ENCODE measurements at regions not wholly inside any gene's neighbourhood (a gene's known extent, or its start where the extent isn't known, plus 50 kb on each side); places are given as distances from the start of the nearest gene placed in this dataset.
"Not testable (repeated sequence)": the region's sequence is repeated elsewhere in the genome, so short reads cannot be mapped to it uniquely, and the experiment has no call there.

DNA sequence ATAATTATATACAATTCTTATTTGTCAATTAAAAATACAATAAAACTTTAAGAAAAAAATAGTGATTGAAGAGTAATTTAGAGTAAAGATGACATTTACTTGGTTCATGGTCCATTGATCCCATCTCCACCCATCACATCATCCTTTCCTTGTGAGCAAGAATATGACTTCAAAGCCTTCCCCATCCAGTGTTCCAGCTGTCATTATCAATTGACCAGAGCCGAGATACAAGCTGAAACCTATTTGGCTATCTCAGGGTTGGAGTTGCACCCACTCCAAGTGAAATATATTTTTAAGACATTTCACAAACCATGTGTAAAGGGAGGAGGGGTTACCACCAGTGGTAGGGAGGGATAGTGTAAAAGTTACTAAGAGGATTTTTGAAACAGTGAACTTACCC lies 428.9 kb upstream of the C1orf87 start:
- no peak overlapping the region for H3K27ac Mint-ChIP-seq
- no peak for DNase-seq
- no peaks in the 10 kb centered on the region for H3K9me3 ChIP-seq (ENCODE audit: control insufficient read depth, low read length)
- TF ChIP-seq, protein P1, sequence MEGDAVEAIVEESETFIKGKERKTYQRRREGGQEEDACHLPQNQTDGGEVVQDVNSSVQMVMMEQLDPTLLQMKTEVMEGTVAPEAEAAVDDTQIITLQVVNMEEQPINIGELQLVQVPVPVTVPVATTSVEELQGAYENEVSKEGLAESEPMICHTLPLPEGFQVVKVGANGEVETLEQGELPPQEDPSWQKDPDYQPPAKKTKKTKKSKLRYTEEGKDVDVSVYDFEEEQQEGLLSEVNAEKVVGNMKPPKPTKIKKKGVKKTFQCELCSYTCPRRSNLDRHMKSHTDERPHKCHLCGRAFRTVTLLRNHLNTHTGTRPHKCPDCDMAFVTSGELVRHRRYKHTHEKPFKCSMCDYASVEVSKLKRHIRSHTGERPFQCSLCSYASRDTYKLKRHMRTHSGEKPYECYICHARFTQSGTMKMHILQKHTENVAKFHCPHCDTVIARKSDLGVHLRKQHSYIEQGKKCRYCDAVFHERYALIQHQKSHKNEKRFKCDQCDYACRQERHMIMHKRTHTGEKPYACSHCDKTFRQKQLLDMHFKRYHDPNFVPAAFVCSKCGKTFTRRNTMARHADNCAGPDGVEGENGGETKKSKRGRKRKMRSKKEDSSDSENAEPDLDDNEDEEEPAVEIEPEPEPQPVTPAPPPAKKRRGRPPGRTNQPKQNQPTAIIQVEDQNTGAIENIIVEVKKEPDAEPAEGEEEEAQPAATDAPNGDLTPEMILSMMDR (conservative IDR thresholded peaks at IDR 0.05) = no peak
- 88% methylated on average over 1 of the region's 1 CpG; no CpG with 5 or more reads in 1 of the 2 experiments for WGBS, 2 experiments (ENCODE audit: insufficient coverage in 1 of 2, insufficient read length in 1 of 2)
- H3K9ac ChIP-seq (ENCODE audit: extremely low read depth, low read length, poor library complexity, severe bottlenecking) = no peak overlapping the region
- no peaks in the 10 kb centered on the region for H3K4me1 ChIP-seq (ENCODE audit: control insufficient read depth, insufficient read depth, low read length)
- no peak overlapping the region for H3K4me3 ChIP-seq (ENCODE audit: low read length)
- H3K4me3 Mint-ChIP-seq = no peak overlapping the region
- H3K27ac ChIP-seq (ENCODE audit: low read depth, low read length) = no peak overlapping the region
- peaks cover 6% of the 10 kb centered on the region for H3K9me3 Mint-ChIP-seq
- H3K4me1 Mint-ChIP-seq = peaks cover 3% of the 10 kb centered on the region
- no peaks in the 10 kb centered on the region for H3K36me3 ChIP-seq (ENCODE audit: control insufficient read depth, insufficient read depth, low read length)
- H3K27me3 Mint-ChIP-seq (ENCODE audit: insufficient read depth) = no peaks in the 10 kb centered on the region
- H3K27me3 ChIP-seq (ENCODE audit: control insufficient read depth, insufficient read depth, low read length, poor library complexity, severe bottlenecking) = no peaks in the 10 kb centered on the region
- no peaks in the 10 kb centered on the region for H3K36me3 Mint-ChIP-seq (ENCODE audit: low read depth)

DNA sequence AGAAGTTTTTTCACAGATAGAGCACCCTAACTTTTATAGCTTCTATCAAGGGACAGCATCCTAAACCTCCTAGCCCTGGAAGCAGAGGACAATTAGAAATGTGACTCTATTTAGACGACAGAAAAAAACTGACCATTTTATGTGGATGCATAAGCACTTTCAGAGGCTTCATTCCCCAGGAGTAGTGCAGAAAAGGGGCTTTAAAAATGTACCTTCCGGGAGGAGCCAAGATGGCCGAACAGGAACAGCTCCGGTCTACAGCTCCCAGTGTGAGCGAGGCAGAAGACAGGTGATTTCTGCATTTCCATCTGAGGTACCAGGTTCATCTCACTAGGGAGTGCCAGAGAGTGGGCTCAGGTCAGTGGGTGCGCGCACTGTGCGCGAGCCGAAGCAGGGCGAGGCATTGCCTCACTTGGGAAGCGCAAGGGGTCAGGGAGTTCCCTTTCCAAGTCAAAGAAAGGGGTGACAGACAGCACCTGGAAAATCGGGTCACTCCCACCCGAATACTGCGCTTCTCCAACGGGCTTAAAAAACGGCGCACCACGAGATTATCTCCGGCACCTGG lies 416.4 kb upstream of the C1orf87 start:
- not testable (repeated sequence) for H3K4me1 Mint-ChIP-seq; H3K9me3 ChIP-seq (ENCODE audit: control insufficient read depth, low read length); H3K36me3 ChIP-seq (ENCODE audit: control insufficient read depth, insufficient read depth, low read length); H3K4me1 ChIP-seq (ENCODE audit: control insufficient read depth, insufficient read depth, low read length); H3K27me3 Mint-ChIP-seq (ENCODE audit: insufficient read depth); H3K27ac ChIP-seq (ENCODE audit: low read depth, low read length); H3K27me3 ChIP-seq (ENCODE audit: control insufficient read depth, insufficient read depth, low read length, poor library complexity, severe bottlenecking); H3K9ac ChIP-seq (ENCODE audit: extremely low read depth, low read length, poor library complexity, severe bottlenecking); H3K36me3 Mint-ChIP-seq (ENCODE audit: low read depth)
- DNase-seq = peak; percentile 49
- H3K4me3 Mint-ChIP-seq = peak overlapping the region; percentile 61
- H3K27ac Mint-ChIP-seq = peak overlapping the region; percentile 94
- H3K4me3 ChIP-seq (ENCODE audit: low read length) = peak overlapping the region; percentile 6
- WGBS, 2 experiments (ENCODE audit: insufficient coverage in 1 of 2, insufficient read length in 1 of 2) = 88 to 93% methylated on average over 16 to 20 of the region's 20 CpGs
- H3K9me3 Mint-ChIP-seq = peaks cover 13% of the 10 kb centered on the region

DNA sequence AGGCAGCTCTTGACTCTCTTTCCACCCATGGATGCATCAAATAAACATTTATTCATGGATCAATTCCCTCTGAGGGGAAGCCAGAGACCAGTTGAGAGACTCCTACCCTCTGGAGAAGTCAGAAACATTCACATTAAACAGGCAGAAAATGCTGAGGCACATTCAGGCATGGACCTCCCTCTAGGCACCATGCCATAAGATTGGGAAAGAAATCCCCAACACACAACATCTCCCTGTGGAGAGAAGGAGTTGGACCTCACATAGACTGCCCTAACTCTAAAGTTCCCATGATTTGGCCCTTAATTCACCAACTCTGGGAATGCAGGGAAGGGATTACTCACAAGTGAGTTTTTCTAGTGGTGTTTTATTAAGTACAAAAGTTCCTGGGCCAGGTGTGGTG lies 415.3 kb upstream of the C1orf87 start:
- Mint-ChIP-seq H3K9me3 (peaks cover 13% of the 10 kb centered on the region), H3K27me3 (ENCODE audit: insufficient read depth) (no peaks in the 10 kb centered on the region), H3K4me3 (no peak overlapping the region), H3K36me3 (ENCODE audit: low read depth) (no peaks in the 10 kb centered on the region), H3K4me1 (peaks cover 3% of the 10 kb centered on the region), H3K27ac (no peak overlapping the region)
- DNase-seq = no peak
- no peak overlapping the region for H3K4me3 ChIP-seq (ENCODE audit: low read length)
- TF ChIP-seq, protein P1 (conservative IDR thresholded peaks at IDR 0.05) = no peak
- H3K9me3 ChIP-seq (ENCODE audit: control insufficient read depth, low read length) = no peaks in the 10 kb centered on the region
- no peaks in the 10 kb centered on the region for H3K4me1 ChIP-seq (ENCODE audit: control insufficient read depth, insufficient read depth, low read length)
- no peak overlapping the region for H3K9ac ChIP-seq (ENCODE audit: extremely low read depth, low read length, poor library complexity, severe bottlenecking)
- H3K27ac ChIP-seq (ENCODE audit: low read depth, low read length) = no peak overlapping the region
- H3K27me3 ChIP-seq (ENCODE audit: control insufficient read depth, insufficient read depth, low read length, poor library complexity, severe bottlenecking) = no peaks in the 10 kb centered on the region
- no peaks in the 10 kb centered on the region for H3K36me3 ChIP-seq (ENCODE audit: control insufficient read depth, insufficient read depth, low read length)
